ENCODE measurements at regions not wholly inside any gene's neighbourhood (a gene's known extent, or its start where the extent isn't known, plus 50 kb on each side); places are given as distances from the start of the nearest gene placed in this dataset.

DNA sequence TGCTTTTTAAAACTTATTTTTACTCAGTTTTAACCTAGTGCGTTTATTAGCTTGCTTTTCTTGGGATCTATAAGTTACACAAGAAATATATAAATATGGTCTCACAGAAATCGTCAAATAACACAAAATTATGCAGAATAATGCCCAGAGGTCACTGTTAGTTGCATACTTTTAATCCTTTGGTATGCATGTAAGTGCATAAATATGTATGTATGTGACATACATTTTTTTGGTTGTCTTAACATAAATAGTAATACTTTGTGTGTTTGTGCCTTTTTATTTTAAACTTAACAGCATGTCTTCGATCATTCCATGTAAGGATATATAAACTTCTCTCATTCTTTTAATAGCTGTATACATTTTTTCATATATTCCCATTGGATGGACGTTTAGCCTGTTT, 459.6 kb downstream of the PCNX1 start:
- DNase-seq = no peak

DNA sequence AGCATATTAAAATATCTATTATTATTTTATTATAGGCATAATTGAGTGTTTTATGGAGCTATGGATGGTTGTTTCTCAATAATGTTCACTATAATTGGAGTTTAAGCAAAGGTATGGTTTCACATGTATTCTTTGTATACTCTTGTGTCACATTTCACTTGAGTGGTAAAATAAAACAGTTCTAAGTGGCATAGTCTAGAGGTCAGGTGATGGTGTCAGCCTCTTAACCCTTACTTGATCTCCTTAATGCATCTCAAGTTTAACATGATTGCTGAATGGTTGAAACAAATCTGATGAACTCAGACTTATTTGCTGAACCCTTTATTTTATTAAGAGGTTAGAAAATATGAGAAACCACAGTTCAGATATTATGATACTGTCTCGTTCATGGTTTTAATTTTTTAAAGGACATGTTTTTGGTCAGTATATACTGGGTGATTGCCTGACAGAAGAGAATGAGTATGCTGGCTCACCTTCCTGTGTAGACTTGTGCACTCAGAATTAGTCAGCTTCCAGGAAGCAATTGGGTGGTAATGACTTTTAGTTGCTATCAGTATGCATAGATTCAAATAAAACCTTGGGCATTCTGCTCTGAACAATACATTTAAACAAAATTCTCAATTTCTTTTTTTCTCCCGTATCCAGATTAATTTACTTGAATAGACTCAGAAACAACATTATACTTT, 464.6 kb downstream of the PCNX1 start:
- DNase-seq = peak; percentile 43

DNA sequence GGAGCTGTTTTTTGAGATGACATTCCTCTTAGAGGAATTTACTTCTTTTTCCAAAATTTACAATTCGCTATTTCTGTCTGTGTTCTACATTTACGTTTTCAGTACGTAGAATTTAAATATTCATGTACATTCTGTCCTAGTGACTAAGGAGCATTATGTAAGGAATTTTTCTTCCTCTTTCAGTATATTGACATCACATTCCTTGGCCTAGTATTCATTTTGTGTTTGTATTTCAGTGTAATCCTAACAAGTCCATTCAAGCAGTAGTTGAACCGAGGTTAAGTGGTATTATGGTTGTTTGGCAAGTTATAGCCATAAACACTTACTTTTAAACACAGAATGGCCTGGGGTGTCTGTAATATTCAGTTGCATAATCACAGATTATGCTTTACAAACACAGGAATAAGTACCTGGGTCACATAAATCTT, 465.2 kb downstream of the PCNX1 start:
- peak; percentile 71 for DNase-seq

DNA sequence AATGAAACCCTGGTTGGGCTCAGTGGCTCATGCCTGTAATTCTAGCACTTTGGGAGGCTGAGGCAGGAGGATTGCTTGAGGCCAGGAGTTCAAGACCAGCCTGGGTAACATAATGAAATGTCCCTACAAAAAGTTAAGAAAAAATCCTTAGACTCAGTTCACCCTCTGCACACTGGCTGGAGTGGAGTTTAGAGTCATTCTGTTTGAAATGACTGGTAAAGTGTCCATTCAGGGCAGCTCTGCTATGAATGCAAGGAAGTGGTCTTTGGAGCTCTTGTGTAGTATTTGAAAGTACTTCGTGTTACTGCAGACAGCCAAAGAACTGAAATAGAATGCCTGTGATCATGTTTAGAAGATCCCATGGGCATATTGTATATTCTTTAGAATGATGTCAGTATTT, 466.5 kb downstream of the PCNX1 start:
- no peak for DNase-seq

DNA sequence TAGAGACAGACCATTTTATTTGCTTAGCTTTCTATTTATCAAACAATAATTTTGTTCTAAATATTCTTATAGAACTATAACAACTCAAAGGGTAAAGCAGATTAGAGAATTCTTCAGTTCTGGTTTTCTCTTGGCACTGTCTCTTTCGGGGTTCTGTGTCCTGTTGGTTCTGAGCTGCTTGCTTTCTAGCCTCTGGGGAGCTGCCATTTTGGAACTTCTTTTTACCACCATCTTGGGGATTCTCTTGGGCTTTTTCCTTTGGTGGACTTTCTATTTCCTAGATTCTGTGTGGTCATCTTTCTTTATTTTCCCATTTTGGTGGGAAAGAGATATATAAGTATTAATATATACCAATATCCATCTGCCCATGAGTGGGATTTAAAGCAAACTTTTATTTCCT, 467.7 kb downstream of the PCNX1 start:
- DNase-seq = no peak

DNA sequence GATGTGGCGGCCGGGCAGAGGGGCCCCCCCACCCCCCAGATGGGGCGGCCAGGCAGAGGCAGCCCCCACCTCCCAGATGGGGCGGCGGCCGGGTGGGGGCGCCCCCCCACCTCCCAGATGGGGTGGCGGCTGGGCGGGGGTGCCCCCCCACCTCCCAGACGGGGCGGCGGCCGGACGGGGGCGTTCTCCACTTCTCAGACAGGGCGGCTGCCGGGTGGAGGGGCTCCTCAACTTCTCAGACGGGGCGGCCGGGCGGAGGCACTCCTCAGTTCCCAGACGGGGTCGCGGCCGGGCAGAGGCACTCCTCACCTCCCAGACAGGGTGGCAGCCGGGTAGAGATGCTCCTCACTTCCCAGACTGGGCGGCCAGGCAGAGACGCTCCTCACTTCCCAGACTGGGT, 469.8 kb downstream of the PCNX1 start:
- no peak for DNase-seq

DNA sequence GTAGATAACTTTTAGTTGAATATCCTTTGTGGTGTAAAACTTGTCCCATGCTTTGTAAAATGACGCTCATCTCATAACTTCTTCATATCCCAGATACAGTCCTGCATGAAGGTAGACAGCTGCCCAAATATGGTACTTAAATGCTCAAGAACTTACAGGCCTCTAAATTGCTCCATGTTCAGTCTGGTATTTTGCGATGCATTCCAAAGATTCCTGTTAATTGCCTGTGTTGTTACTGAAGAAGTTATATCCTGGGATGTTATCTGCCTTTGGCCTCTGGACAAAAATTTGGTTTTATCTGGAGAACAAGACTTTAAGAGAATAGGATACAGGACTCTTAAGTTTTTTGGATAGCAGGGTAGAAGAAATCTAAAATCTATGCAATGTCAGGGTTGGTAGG, 473.0 kb downstream of the PCNX1 start:
- DNase-seq = no peak

DNA sequence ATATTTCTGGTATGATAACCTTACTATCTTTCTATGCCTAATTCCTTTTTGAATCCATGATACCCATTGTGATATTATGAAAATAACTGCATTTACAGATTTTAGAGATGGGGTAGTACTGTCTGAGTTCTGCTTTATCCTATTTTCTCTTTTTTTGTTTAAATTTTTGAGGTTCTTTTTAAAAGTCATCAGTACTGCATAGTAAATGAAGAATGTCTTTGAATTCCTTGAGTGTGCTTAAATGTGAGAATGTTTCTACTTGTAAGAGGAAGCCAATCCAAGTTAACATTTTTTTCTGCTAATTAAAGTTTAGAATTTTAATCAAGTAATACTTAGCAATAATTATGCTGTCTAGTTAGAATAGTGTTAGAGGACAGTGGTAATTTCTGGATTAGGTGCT, 474.6 kb downstream of the PCNX1 start:
- DNase-seq = no peak

DNA sequence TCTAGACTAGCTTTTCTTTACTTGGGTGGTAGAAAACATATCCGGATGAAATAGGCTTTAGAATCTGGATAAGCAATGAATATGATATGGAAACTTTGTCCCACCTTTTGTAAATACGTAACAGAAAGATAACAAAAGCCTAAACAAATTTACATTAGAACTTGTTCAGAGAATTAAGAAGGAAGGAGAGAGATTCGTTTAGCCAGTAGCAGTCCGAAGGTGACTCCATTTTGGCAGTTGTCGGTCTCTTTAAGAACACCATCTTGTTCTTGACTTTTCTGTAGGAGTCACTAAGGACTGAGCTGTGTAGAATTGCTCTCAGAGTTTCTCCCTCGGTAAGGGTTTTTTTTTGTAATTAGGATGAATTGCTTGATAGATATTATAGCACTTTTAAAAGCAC, 475.1 kb downstream of the PCNX1 start:
- no peak for DNase-seq

DNA sequence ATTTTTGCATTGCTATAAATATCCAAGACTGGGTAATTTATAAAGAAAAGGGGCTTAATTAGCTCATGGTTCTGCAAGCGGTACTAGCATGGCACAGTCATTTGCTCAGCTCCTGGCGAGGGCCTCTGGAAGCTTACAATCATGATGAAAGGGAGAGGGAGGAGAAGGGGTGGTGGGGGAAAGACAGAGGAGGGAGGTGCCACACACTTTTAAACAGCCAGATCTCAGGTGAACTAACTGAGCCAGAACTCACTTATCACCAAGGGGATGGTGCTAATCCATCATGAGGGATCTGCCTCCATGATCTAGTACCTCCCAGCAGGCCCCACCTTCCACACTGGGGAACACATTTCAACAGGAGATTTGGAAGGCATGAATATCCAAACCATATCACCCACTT, 476.3 kb downstream of the PCNX1 start:
- no peak for DNase-seq

DNA sequence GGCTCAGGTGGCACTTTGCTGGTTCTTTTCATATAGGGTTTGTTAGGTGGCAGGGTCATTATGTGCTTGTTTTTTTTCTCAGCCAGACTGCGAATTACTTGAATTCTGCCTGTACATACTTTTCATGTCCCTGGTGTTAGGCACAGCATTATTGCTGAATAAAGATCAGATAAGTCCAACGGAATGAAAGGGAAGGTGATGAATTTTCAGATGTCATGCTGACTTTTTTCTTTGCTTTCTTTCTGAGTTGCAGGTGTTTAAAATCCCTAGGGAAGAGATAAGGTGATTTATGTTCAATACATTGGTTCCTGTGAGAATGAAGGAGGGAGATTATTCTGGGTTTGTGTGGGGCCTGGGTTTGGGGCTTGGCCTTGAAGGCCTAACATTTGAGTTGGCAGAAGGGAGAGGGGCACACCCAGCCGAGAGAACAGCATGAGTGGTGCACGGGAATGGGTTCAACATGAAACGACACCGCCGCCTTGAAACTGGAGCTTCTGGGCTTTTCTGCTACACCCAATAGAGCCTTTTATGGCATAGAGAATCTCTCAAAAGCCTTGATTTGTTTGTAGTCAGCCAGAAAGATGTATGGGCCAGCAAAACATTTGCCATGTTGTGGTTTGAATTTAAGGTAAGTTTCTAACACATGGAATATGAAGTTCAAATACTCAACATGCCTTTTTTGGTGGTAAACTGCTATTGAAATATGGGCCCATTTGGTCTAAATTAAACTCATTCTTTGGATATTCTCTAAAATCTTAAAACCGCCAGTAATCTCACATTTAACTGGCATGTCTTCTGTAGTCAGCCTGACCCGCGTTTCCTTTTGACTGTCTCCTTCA, 477.0 kb downstream of the PCNX1 start:
- no peak for DNase-seq

DNA sequence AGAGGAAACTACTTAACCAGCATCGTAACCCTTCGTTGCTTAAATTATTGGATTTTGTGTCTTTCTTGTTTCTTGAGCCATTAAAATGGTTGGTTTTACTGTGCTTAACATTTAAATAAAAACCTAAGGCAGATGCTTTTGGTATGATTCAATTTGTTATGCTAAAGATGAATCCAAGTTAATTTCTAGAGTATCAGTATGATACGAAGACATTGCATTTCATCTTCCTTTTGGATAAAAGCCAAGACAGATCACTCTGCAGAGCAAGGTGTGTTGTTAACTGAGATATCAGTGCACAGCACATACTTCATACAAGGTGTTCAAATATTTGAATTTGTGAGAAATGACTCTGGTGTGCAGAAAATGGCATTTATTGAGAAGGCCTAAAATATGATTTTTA, 480.5 kb downstream of the PCNX1 start:
- DNase-seq = no peak

DNA sequence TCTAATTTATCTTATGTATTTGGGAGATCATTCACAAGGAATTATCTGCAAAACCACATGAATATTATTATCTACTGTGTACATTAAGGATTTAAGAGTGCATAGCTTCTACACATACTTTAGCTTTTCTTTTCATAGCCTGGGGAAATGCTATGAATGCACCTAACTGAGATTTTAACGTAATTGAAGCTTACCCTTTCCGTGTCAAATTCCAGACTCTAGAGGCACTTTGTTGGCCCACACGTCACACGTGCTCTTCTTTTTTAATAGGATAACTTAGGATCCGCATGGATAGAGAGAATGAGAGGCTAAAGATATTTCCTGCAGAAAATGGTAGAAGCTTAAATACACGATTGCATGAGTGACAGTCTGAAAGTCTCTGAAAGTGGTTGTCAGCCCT, 481.1 kb downstream of the PCNX1 start:
- DNase-seq = no peak

DNA sequence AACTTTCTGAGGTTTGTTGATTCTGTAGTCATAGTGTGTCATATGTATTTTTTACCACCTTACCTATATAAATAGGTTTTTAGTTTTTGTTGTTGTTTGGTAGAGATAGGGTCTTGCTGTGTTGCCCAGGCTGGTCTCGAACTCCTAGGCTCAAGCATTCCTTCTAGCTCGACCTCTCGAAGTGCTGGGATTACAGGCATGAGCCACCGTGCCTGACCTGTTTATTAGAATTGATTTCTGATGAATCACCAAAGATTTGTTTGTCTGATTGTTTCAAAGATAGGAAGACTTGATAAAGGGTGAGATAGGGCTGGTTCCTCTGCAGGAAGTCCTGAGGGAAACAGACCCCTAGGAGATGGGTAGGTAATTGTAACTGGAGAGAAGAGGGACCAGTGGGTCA, 481.6 kb downstream of the PCNX1 start:
- no peak for DNase-seq

DNA sequence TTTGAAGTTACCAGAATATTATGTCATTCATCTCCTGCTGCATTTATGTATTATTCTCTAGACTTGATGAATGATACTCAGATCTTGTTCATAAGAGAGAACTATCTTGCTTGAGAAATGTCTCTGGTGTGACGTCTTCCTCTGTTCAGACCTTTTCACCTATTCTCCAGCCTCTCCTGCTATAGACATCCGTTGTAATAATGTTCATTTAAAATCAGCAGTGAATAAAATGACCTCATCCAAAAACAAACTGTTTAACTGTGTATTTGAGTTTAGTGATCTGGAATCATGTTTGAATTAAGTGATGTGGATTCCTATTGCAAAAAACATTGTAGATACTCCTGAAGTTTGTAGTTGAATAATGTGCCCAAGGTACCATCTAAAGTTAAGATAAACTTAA, 487.1 kb downstream of the PCNX1 start:
- DNase-seq = no peak

DNA sequence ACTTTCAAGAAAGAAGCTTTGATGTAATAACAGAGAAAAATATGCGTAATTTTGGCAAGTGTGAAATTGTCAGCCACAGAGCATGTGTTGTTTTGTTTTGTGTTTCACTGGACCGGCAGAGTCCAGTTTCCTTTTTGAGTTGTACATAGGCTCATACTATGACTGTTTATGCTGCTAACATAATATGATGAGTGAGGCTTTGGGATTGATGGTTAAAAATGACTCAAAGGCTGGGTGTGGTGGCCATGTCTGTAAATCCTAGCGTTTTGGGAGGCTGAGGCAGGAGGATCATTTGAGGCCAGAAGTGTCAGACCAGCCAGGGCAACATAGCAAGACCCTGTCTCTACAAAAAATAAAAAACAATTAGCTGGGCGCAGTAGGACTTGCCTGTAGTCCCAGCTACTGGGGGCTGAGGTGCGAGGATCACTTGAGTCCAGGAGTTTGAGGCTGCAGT, 487.9 kb downstream of the PCNX1 start:
- peak; percentile 71 for DNase-seq

DNA sequence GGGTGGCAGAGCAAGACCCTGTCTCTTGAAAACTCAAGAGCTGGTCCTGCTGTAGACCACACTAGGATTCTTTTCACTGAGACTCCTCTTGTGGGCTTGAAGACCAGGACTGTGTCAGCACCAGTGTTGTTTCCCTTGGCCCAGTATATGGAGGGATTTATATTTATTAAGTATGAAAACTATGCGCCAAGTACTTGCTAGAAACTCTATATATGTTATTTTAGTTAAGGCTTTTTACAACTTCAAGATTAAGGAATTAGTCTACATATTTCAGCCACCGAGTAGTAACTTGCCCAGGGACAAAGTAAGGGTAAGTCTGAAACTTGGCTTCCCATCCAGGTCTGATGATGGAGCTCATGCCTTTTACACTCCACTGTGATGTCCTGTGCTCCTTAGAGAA, 488.4 kb downstream of the PCNX1 start:
- DNase-seq = no peak

DNA sequence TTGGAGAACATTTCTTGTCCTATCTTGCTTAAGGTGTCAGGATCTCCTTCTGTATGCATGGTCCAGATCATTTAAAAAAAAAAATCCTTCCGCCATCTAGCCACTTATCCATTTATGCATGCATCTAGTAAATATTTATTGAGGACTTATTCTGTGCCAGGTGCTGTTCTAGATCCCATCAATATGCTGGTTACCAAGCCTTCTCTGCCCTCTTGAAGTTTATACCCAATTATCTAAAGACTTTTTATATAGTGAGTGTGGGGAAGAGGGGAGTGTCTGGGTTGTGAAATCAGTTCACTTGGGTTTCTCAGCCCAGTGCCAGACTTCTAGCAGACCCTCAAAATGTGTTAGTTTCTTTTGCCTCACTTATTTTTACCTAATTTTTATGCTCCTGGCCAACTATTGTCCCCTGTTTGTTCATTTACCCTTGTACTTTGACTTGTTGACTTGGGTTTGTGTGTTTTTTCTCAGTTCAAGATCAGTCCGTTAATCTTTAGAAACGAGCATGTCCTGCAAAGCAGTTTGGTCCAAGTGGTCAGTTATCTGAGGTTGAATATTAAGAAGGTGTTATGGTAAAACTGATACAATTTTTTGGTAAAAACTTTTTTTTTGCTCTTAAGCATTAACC, 488.9 kb downstream of the PCNX1 start:
- no peak for DNase-seq

DNA sequence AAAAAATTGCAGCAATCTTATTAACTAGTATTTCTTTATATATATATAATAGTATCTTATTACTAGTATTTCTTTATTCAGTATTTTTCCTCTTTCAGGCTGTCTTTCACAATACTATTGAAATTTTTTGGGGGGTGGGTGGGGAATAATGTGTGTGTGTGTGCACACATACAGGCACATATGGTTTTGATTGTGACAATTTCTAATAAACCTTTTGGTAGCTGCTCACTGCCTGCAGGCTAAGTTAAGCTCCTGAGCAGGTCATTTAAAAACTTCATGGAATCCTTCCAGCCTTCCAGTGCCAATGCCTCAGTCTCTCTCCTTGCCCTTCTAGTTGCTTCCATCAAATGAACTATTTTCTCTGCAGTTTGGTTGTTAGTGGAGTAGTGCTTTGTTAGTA, 490.1 kb downstream of the PCNX1 start:
- no peak for DNase-seq

DNA sequence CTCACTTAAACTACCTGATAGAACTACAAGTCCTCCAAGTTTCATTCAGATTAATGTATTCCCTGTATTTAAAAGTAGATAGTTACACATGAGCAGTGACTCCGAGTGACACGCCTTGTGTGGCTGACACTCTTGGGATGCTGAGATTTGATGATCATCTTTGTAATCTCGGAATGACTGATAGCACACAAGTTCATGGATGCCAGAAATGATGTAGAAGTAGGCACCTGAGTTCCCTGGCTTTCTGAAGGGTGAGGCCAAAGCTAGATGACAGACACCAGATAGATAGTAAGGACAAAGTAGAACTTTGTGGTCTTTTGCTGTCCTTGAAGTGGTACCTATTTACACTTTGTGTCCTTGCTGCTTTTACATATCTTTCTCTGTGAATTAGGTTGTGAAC, 491.2 kb downstream of the PCNX1 start:
- DNase-seq = no peak

DNA sequence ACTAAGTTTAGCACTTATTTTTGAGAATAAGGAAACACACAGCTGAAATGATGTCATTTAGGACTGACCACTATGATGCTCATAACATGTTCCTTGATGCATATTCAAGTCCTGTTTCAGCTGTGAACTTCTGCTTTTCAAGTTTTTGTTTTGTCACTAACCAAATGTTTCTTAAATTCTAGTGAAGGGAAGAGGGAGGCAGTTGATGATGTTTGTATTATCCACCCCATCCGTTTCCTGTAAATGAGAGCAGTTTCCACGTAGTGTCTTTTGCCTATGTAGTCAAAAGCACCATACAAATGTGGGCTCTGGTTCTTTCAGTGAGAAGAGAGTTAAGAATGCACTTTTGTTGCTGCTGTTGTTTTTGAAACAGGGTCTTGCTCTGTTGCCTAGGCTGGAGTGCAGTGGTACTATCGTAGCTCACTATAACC, 491.8 kb downstream of the PCNX1 start:
- peak; percentile 96 for DNase-seq

DNA sequence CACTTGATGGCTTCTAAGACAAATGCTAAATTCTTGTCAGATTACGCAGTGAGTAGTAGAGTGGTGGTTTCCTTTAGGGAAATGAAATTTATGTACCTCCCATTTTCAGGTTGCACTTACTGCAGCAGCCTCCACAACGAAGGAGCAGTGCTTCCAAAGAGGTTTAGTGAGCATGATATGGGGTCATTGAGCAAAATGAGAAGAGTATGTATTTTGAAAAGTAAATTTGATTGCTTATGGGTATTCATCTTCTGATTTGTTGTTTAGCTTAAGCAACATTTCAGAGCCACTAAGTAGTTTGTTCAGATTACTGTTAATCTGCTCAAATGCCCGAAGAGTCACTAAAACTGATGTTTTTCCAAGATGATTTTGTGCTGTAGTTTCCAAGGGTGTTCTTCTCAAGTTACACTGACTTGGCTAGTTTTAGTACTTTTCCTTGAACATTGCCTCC, 493.6 kb downstream of the PCNX1 start:
- DNase-seq = peak; percentile 65

DNA sequence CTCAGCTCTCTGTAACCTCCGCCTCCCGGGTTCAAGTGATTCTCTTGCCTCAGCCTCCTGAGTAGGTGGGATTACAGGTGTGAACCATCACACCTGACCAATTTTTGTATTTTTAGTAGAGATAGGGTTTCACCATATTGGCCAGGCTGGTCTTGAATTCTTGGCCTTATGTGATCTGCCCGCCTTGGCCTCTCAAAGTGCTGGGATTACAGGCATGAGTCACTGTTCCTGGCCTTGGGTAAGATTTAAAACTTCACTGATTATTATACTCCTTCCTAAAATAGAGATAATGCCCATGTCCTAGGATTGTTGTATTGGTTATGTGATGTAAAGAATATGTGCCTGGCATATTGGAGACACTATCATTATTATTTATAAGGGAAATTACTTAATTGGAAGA, 495.2 kb downstream of the PCNX1 start:
- peak; percentile 35 for DNase-seq

DNA sequence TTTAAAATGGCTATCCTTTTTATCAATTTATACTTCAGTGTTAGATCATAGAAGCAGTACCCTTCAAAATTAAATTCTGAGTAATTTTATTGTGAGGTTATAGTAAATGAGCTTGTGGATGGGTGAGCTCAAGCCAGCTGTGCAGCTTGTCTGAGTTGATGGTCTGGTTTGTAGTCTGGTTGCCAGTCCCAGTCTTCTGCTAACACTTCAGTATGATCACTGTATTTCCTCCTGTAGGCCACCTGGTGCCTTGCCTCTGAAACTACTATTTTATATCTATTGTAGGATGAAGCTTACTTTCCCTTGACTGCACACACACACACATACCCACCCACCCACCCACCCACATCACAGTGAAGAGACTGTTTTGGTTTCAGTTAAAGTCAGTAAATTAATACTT, 496.4 kb downstream of the PCNX1 start:
- DNase-seq = peak; percentile 27
